DMS114 treated with DMSO at 0.1 percent for 48 hours (cell line): ENCODE measurements at regions not wholly inside any gene's neighbourhood (a gene's known extent, or its start where the extent isn't known, plus 50 kb on each side); places are given as distances from the start of the nearest gene placed in this dataset.
"Not testable (repeated sequence)": the region's sequence is repeated elsewhere in the genome, so short reads cannot be mapped to it uniquely, and the experiment has no call there.

ENCODE experiments used
- DNase-seq: peaks from one replicate; lab custom pipeline; 2025; ENCODE audit not compliant: unreplicated experiment; lab: John Stamatoyannopoulos, UW

DNA sequence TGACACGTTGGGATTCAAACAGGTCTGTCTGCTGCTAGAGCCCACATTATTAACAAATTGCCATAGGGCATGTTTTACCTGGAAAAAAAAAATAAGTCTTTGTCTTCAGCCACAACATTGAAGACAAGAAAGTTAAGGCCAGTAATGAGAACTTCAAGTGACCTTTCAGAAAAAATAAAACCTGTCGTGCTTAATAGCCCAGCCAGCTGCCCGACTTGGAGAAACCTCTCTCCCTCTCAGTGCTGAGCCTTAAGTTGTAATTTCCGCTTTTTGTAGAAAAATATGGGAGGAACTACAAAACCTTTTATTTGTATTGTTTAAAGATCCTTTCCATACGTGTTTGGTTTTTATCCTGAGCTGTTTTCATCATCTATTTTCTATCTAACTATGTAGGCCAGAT lies 454.3 kb upstream of the SLITRK6 start:
- DNase-seq, result not testable (repeated sequence)

- not testable (repeated sequence) for DNase-seq
Measured at GRCh38 chr13:86255820-86256219, 456.6 kb upstream of the SLITRK6 start.

- no peak for DNase-seq
Measured at GRCh38 chr13:86269511-86269910, 470.3 kb upstream of the SLITRK6 start.

- no peak for DNase-seq
Measured at GRCh38 chr13:86282442-86282841, 483.2 kb upstream of the SLITRK6 start.

DNA sequence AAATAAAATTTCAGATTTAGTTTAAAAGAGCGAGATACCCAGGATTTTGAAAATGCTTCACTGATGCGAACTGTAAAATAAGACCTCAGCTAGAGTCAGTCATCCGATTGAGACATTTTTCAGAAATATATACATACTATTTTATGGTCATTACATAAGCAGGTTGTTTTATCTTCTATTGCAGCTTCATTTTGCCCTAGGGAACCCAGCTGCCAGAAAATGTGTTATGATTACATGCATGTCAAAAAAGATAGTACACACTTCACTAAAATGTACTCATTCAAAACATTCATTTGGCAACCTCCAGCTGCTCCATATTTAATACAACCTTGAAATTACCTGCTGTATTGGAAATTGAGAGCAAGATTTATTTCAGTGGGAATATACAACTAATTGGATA lies 483.8 kb upstream of the SLITRK6 start:
- no peak for DNase-seq

DNA sequence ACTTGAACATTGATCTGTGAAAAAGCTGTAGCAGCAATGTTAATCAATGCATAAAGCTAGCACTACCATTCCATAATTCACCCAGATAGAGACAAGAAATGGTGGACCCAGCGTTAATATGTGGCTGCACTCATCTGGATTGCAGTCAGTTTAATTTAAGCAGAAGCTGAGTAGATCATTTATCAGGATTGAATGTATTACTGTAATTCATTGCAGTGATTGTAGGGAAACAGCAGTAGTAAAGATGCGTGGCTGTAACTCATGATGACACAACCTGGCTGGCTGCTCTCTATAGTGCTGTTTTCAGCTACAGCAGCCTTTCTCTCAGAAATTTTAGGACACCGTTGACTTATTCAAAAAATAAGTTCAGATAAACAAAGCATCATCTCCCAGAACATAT lies 499.5 kb upstream of the SLITRK6 start:
- no peak for DNase-seq

DNA sequence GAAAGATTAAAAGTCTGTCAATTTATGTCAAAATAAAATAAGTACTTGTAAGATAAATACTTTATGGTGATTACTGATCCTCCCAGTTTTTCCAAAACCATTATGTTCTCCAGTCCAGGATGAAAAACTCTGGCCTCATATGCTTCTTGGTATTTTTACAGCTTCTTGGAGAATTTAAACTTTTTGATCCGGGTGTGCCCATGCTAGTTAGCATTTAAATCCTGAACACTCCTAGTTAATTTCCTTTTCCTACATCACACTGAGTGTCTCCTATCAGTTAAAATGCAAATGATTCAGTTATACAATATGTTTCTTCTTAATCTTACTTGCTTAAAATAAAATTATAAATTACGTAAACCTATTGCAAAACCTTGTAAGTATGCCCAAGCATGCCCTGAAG lies 499.9 kb upstream of the SLITRK6 start:
- no peak for DNase-seq

DNA sequence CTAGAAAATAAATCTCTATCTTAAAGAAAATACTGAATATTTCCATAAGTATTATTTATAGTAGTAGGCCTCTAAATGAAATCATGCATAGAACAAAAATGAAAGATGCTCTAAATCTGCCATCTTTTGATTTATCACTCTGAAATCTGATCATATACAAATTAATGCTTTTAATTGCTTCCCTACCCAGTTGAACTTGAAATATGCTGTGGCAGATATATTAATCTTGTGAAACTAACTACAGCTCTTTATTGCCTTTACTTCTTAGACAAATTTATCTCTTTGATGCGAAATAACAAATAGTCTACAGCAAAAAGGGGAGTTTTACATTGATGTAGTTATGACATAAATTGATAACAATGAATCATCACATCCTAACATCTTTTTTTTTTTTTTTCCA lies 510.7 kb upstream of the SLITRK6 start:
- DNase-seq, result no peak

- DNase-seq, result no peak
Measured at GRCh38 chr13:86313421-86313820, 514.2 kb upstream of the SLITRK6 start.

DNA sequence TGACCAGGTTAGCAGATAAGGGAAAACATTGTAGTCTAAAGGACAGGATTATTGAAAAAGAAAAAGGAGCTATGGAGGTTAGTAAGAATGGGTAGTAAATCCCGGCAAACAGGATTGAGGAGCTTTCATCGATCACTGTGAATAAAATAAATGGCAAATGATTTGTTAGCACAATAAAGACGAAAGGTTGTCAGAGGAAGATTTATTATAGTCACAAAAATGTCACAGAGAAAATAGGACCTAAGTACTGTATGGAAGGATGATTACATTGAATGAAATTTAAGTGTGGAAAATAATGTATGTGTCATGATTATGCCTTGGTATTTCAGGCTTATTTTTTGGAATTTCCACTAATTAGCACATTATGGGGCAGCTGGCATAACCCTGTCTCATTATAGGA lies 519.2 kb upstream of the SLITRK6 start:
- DNase-seq, result no peak

DNA sequence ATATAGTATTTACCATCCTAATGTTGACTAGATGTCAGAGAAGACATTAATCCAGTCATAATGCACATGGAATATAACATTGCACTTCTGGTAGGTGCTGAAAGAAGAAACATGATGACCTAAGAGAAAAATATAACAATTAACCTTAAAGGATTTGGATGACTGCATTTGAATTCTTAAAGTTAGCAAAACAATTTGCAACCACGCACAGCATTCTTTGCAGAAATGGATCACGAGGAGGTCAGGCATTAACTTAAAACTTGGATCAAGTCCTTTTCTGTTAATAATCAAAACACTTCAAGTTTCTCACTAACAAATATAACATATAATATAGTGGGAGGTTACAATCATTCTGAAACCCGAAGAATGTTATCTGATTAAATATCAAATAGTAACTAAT lies 525.0 kb upstream of the SLITRK6 start:
- no peak for DNase-seq

GRCh38 chr13:86355301-86355700 lies 556.1 kb upstream of the SLITRK6 start:
- no peak for DNase-seq

GRCh38 chr13:86357106-86357505 lies 557.9 kb upstream of the SLITRK6 start:
- DNase-seq, result no peak

DNA sequence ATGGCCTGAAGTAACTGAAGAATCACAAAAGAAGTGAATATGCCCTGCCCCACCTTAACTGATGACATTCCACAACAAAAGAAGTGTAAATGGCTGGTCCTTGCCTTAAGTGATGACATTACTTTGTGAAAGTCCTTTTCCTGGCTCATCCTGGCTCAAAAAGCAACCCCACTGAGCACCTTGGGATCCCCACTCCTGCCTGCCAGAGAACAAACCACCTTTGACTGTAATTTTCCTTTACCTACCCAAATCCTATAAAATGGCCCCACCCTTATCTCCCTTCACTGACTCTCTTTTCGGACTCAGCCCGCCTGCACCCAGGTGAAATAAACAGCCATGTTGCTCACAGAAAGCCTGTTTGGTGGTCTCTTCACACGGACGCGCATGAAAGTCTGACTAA lies 564.5 kb upstream of the SLITRK6 start:
- DNase-seq, result not testable (repeated sequence)

- no peak for DNase-seq
Measured at GRCh38 chr13:86368924-86369323, 569.7 kb upstream of the SLITRK6 start.

DNA sequence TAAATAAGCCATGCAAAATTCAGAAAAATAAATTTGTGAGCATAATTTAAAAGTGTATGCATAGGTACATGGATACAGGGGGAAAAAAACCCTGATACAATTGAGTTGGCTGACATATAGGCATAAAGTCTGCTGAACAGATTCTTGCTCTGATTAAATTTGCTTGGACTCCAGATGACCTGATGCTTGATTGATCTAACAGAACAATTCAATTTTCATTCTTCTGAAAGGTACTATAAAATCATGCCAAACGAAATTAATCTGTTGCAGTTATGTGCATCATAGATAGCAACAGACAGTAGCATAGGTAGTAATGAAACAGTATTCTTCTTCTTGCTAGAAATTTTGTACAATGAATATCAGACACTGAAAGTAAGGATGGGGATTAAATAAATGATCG lies 578.2 kb upstream of the SLITRK6 start:
- DNase-seq, result no peak

DNA sequence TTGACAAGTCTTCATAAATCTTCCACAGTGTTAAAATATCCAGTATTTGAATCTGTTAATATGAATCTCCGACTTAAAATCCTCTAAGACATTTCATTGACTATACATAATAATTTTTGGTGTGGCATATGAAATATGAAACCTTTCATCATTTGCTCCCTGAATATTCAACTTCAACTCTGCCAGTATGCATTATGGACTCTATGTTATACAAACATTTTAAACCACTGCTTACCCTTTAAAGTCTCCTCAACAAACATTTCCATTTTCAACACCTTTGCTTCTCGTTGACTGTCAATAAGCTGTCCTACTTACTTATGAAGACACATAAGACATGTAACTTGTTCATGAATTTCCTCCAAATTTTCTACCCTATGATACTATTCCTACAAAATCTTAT lies 579.4 kb upstream of the SLITRK6 start:
- DNase-seq, result no peak

GRCh38 chr13:86383151-86383550 lies 583.9 kb upstream of the SLITRK6 start:
- DNase-seq, result no peak

- no peak for DNase-seq
Measured at GRCh38 chr13:86383561-86383960, 584.3 kb upstream of the SLITRK6 start.

DNA sequence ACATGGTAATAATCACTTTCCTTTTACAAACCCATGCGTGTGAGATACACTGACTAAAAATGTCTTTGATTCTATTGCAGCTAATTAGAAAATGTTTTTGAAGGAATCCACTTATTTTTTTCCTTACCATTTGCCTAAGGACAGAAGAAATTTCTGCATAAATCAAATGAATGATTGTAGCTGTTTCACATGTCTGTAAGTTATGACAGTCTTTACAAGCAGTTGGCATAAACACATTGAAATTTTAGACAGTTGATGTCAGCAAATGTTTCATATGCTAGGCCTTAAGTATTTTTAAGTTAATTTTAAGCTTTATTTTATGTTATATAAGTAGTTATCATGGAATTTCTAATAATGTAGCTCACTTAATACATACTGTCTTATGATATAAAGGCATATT lies 598.4 kb upstream of the SLITRK6 start:
- DNase-seq, result no peak

DNA sequence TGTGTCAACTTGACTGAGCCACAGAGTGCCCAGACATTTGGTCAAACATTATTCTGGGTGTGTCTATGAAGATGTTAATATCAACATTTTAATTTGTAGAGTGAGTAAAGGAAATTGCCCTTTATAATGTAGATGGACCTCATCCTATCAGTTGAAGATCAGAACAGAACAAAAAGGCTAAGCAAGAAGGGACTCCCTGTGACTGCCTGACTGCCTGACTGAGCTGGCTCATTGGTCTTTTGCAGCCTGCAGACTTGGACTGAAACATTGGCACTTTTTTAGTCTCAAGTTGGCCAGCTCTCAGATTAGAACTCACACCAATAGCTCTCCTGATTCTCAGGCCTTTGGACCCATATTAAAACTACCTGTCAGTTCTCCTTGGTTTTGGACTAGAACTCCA lies 600.4 kb upstream of the SLITRK6 start:
- no peak for DNase-seq

- no peak for DNase-seq
Measured at GRCh38 chr13:86402500-86402899, 603.3 kb upstream of the SLITRK6 start.

- no peak for DNase-seq
Measured at GRCh38 chr13:86403181-86403580, 604.0 kb upstream of the SLITRK6 start.
